Spleen (tissue), 11 donors: ENCODE measurements at regions not wholly inside any gene's neighbourhood (a gene's known extent, or its start where the extent isn't known, plus 50 kb on each side); places are given as distances from the start of the nearest gene placed in this dataset.

Experiments
- DNase-seq: peaks from one replicate; pipeline ENCODE4 v3.0.0-alpha.2; 2020
- H3K27ac ChIP-seq, 8 donors: fragments of 200-600 bp; sonication (generic) in 7 of 8; 1 replicate in 4 of 8; 2 replicates in 4 of 8; pipeline versions ENCODE4 v1.5.0 to v1.8.0; 2016 to 2021; ENCODE audit warnings: inconsistent platforms in 4 of 8, mild to moderate bottlenecking in 4 of 8, moderate library complexity in 1 of 8
- H3K27me3 ChIP-seq, 7 donors: fragments of 200-600 bp; sonication (generic) in 6 of 7; replicated peaks in 1 of 7; 1 replicate in 4 of 7; 2 replicates in 3 of 7; pipeline versions ENCODE4 v1.5.0 to v1.8.0; 2016 to 2021; ENCODE audit warnings: inconsistent platforms in 3 of 7, mild to moderate bottlenecking in 1 of 7
- H3K36me3 ChIP-seq, 6 donors: fragments of 200-600 bp; sonication (generic) in 5 of 6; 1 replicate in 4 of 6; 2 replicates in 2 of 6; pipeline versions ENCODE4 v1.5.0 to v1.8.0; 2016 to 2021; ENCODE audit warnings: inconsistent platforms in 2 of 6
- H3K4me1 ChIP-seq, 6 donors: fragments of 200-600 bp; sonication (generic) in 5 of 6; 1 replicate in 3 of 6; 2 replicates in 3 of 6; pipeline versions ENCODE4 v1.5.0 to v1.8.0; 2016 to 2021; ENCODE audit warnings: inconsistent platforms in 3 of 6
- H3K4me3 ChIP-seq, 8 donors: fragments of 200-600 bp; sonication (generic) in 7 of 8; 1 replicate in 4 of 8; 2 replicates in 4 of 8; pipeline versions ENCODE4 v1.5.0 to v1.8.0; 2016 to 2021; ENCODE audit warnings: inconsistent platforms in 4 of 8, mild to moderate bottlenecking in 4 of 8, moderate library complexity in 2 of 8
- H3K9me3 ChIP-seq, 8 donors: fragments of 200-600 bp; sonication (generic) in 7 of 8; 1 replicate in 4 of 8; 2 replicates in 4 of 8; pipeline versions ENCODE4 v1.5.0 to v1.8.0; 2016 to 2021; ENCODE audit warnings: inconsistent platforms in 4 of 8
- POLR2A ChIP-seq, 3 donors: fragments of 450-650 bp; IDR thresholded peaks; one replicate each; pipeline ENCODE4 v1.5.1; 2017; ENCODE audit warnings: antibody characterized with exemption in 3 of 3, mild to moderate bottlenecking in 1 of 3
- POLR2AphosphoS5 ChIP-seq, 3 donors: sonication (generic); formaldehyde crosslinking; IDR thresholded peaks; one replicate each; pipeline ENCODE4 v1.5.1; 2017; ENCODE audit warnings: antibody characterized with exemption in 3 of 3
- WGBS, 5 donors: extraction: QIAGEN DNeasy Blood & Tissue Kit in 3 of 5; methylation state at CpG; one replicate each; pipeline versions ENCODE4 v1.1.5 to v1.1.7; 2013 to 2018; 5-methylcytosine and 5-hydroxymethylcytosine counted together
- intact Hi-C: fragments of 100-400 bp; cut with DNase I; formaldehyde crosslinking; loops from one replicate; pipeline ENCODE4 v1.15.0; 2023; ENCODE audit warnings: low total_unique reads
- TF ChIP-seq, protein P1 (sequence below), 11 experiments: fragments of 200-600 bp in 7 of 11; fragments of 450-650 bp in 4 of 11; sonication (generic) in 4 of 11; IDR thresholded peaks in 8 of 11; conservative IDR thresholded peaks in 3 of 11; 1 replicate in 7 of 11; 2 replicates in 4 of 11; pipeline versions ENCODE4 v1.4.0 to v1.8.0; 2016 to 2021; ENCODE audit warnings: antibody characterized with exemption in 11 of 11, inconsistent platforms in 4 of 11, mild to moderate bottlenecking in 1 of 11
- donor health status: healthy with polysubstance abuse.
- donor health status: DM: no; HTN: no; CAD: no; lungs with moderate emphysema.
- donor health status: DM: no; HTN: no; CAD: no.
- donor health status: Bipolar disorder and iron deficiency.
- donor health status: healthy.
- donor health status: DM: no; HTN: no; CAD: no.
- donor health status: DM: yes; HTN: yes; CAD: no.

DNA sequence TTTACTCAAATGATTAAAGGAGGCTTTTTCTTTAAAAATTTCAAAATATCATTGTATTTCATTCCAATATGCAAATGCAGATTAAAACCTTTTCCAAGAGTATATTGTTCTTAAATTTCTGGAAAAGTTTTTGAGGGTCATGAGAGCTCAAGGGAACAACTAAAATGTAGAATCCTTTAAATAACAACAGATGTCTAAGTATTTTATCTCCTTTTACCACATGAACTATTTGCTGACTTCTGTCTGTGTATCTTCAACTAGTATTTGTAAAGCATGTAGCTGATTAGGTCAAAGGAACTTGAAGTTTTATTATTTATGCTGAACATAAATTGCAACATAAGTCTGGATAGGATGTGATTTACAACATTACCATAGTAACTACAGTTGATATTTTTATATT is 402.6 kb downstream of the CNTN6 start:
- H3K4me3 ChIP-seq = no peak overlapping the region
- TF ChIP-seq POLR2A (IDR thresholded peaks at IDR 0.05) = no peak
- no peak for TF ChIP-seq POLR2AphosphoS5 (IDR thresholded peaks at IDR 0.05)
- TF ChIP-seq, protein P1, sequence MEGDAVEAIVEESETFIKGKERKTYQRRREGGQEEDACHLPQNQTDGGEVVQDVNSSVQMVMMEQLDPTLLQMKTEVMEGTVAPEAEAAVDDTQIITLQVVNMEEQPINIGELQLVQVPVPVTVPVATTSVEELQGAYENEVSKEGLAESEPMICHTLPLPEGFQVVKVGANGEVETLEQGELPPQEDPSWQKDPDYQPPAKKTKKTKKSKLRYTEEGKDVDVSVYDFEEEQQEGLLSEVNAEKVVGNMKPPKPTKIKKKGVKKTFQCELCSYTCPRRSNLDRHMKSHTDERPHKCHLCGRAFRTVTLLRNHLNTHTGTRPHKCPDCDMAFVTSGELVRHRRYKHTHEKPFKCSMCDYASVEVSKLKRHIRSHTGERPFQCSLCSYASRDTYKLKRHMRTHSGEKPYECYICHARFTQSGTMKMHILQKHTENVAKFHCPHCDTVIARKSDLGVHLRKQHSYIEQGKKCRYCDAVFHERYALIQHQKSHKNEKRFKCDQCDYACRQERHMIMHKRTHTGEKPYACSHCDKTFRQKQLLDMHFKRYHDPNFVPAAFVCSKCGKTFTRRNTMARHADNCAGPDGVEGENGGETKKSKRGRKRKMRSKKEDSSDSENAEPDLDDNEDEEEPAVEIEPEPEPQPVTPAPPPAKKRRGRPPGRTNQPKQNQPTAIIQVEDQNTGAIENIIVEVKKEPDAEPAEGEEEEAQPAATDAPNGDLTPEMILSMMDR (IDR thresholded peaks at IDR 0.05 in 8 of 11, conservative IDR thresholded peaks at IDR 0.05 in 3 of 11) = no peak
- no peaks in the 10 kb centered on the region for H3K36me3 ChIP-seq
- no peaks in the 10 kb centered on the region for H3K27me3 ChIP-seq
- H3K4me1 ChIP-seq = no peaks in the 10 kb centered on the region
- H3K9me3 ChIP-seq = no peaks in the 10 kb centered on the region
- H3K27ac ChIP-seq = no peak overlapping the region
- intact Hi-C loops = no loop called here
- DNase-seq = no peak

DNA sequence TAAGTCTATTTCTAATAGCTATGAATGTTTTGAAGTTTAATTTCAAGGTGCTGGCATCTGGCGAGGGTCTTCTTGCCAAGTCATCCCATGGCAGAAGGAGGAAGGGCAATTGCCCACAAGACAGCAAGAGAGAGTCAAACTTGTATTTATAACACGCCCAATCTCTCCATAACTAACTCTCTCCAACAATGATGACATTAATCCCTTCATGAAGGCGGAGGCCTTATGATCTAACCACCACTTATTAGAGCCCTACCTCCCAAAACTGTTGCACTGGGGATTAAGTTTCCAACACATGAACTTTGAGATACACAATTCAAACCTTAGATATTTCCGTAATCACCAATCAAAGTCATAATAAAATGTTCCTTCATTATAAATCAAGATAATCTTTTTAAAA is 406.9 kb downstream of the CNTN6 start:
- Histone ChIP-seq H3K27me3 (no peaks in the 10 kb centered on the region), H3K36me3 (no peaks in the 10 kb centered on the region), H3K27ac (no peak overlapping the region), H3K4me3 (no peak overlapping the region), H3K9me3 (no peaks in the 10 kb centered on the region), H3K4me1 (no peaks in the 10 kb centered on the region)
- intact Hi-C loops = no loop called here
- no peak for TF ChIP-seq POLR2AphosphoS5 (IDR thresholded peaks at IDR 0.05)
- no peak for TF ChIP-seq POLR2A (IDR thresholded peaks at IDR 0.05)
- TF ChIP-seq, protein P1 (IDR thresholded peaks at IDR 0.05 in 8 of 11, conservative IDR thresholded peaks at IDR 0.05 in 3 of 11) = no peak
- 69 to 86% (median 78%) methylated on average over 4 of the region's 4 CpGs for WGBS, 5 donors
- no peak for DNase-seq

DNA sequence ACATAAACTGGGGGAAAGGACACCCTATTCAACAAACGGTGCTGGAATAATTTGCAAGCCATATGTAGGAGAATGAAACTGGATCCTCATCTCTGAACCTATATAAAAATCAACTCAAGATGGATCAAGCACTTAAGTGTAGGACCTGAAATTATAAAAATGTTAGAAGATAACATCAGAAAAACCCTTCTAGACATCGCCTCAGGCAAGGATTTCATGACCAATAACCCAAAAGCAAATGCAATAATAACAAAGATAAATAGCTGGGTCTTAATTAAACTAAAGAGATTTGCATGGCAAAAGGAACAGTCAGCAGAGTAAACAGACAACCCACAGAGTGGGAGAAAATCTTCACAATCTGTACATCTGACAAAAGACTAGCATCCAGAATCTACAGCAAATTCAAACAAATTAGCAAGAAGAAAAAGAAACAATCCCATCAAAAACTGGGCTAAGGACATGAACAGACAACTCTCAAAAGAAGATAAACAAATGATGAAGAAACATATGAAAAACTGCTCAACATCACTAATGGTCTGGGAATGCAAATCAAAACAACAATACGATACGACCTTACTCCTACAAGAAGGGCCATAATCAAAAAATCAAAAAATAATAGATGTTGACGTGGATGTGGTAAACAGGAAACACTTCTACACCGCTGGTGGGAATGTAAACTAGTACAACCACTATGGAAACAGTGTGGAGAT is 408.7 kb downstream of the CNTN6 start:
- no peak for TF ChIP-seq POLR2A (IDR thresholded peaks at IDR 0.05)
- TF ChIP-seq, protein P1 (IDR thresholded peaks at IDR 0.05 in 8 of 11, conservative IDR thresholded peaks at IDR 0.05 in 3 of 11) = no peak
- TF ChIP-seq POLR2AphosphoS5 (IDR thresholded peaks at IDR 0.05) = no peak
- Histone ChIP-seq H3K4me1 (no peaks in the 10 kb centered on the region), H3K36me3 (no peaks in the 10 kb centered on the region), H3K27ac (no peak overlapping the region), H3K27me3 (no peaks in the 10 kb centered on the region), H3K4me3 (no peak overlapping the region), H3K9me3 (no peaks in the 10 kb centered on the region)
- intact Hi-C loops = no loop called here
- no peak for DNase-seq
- 69 to 75% (median 72%) methylated on average over 6 of the region's 6 CpGs for WGBS, 5 donors

DNA sequence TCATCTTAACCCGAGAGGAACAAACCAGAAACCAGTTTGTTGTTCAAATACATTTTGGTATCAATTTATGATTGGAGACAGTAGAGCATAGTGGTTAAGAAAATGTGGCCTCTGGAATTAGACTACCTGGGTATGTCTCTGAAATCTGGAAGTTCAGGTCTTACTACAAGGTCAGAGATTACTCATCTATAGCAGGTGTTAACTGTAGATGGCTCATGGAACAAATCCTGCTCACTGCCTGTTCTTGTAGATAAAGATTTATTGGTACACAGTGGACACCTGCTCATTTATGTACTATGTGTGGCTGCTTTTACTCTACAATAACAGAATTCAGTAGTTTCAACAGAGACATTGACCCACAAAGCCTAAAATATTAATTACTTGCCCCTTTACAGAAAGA is 413.3 kb downstream of the CNTN6 start:
- TF ChIP-seq POLR2A (IDR thresholded peaks at IDR 0.05) (no peak), POLR2AphosphoS5 (IDR thresholded peaks at IDR 0.05) (no peak)
- TF ChIP-seq, protein P1 (IDR thresholded peaks at IDR 0.05 in 8 of 11, conservative IDR thresholded peaks at IDR 0.05 in 3 of 11) = no peak
- H3K9me3 ChIP-seq = no peaks in the 10 kb centered on the region
- intact Hi-C loops = no loop called here
- no peaks in the 10 kb centered on the region for H3K36me3 ChIP-seq
- no peaks in the 10 kb centered on the region for H3K4me1 ChIP-seq
- H3K27me3 ChIP-seq = no peaks in the 10 kb centered on the region
- 52 to 70% (median 54%) methylated on average over 1 of the region's 1 CpG for WGBS, 5 donors
- H3K4me3 ChIP-seq = no peak overlapping the region
- DNase-seq = no peak
- H3K27ac ChIP-seq = no peak overlapping the region
